Activated naive CD8-positive, alpha-beta T cell (primary cell): ENCODE measurements at regions not wholly inside any gene's neighbourhood (a gene's known extent, or its start where the extent isn't known, plus 50 kb on each side); places are given as distances from the start of the nearest gene placed in this dataset.

Experiments
- H3K27ac Mint-ChIP-seq: one replicate; pipeline ENCODE4 v1.8.0; 2021; ENCODE audit warnings: mixed read lengths
- H3K27me3 Mint-ChIP-seq: one replicate; pipeline ENCODE4 v1.8.0; 2021; ENCODE audit warnings: mixed read lengths
- H3K36me3 Mint-ChIP-seq: one replicate; pipeline ENCODE4 v1.8.0; 2021; ENCODE audit warnings: mixed read lengths
- H3K4me1 Mint-ChIP-seq: one replicate; pipeline ENCODE4 v1.8.0; 2021; ENCODE audit warnings: low read depth, mixed read lengths
- H3K4me3 Mint-ChIP-seq: one replicate; pipeline ENCODE4 v1.8.0; 2021; ENCODE audit warnings: mild to moderate bottlenecking, mixed read lengths
- H3K9me3 Mint-ChIP-seq: one replicate; pipeline ENCODE4 v1.8.0; 2021; ENCODE audit warnings: low read depth, mixed read lengths

DNA sequence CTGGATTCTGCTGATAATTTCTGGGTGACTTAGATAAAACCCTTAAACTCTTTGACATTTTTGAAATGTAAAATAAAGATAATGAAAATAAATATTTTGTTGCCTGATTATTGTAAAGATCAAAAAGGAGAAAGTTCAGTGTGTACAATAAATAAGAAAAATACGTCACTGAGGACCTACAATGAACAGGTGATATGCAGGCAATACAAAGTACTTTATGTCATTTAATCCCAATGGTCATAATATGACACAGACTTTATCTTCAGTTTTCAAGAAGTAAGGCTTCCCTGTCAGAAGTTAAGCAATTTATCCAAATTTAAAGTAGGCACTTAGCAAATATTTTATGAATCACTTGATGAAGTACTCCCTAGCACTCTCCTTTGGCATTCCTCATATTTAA, 532.8 kb downstream of the GBA3 start:
- H3K4me1 Mint-ChIP-seq = no peaks in the 10 kb centered on the region
- H3K9me3 Mint-ChIP-seq = no peaks in the 10 kb centered on the region
- H3K27me3 Mint-ChIP-seq = peaks cover 4% of the 10 kb centered on the region
- H3K27ac Mint-ChIP-seq = no peak overlapping the region
- no peaks in the 10 kb centered on the region for H3K36me3 Mint-ChIP-seq
- H3K4me3 Mint-ChIP-seq = no peak overlapping the region

DNA sequence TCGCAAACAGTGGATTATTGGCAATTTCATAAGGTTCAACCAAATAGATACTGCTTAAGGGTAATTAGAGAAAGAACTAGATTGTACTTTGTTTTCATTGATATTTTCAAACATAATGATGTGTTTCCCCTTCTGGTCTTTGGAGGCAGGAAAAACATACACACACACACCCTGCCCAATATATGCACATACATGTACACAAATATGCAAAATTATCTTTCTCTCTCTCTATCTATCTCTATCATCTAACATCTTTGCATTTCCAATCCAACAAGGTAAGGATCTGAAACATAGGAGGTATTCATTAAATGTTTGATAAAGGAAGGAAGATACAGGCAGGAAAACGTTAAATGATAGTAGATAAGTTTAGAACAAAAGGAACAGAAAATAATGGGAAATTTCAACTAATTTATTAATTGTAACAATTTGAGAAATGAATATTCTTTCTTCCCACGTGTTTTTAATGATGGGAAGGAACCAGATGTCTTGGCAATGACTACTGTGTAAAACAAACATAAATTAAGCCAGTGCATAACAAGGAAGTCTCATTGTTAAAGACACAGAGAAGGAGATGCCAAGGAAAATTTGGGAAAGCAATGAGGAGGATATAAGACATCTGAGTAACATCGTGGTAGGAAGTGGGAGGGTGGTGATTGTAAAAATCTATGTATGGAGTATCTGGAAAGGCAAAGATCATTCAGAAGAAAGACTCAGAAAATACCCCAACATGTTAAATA, 532.1 kb downstream of the GBA3 start:
- no peaks in the 10 kb centered on the region for H3K36me3 Mint-ChIP-seq
- H3K4me1 Mint-ChIP-seq = no peaks in the 10 kb centered on the region
- H3K27me3 Mint-ChIP-seq = peaks cover 4% of the 10 kb centered on the region
- H3K27ac Mint-ChIP-seq = no peak overlapping the region
- no peaks in the 10 kb centered on the region for H3K9me3 Mint-ChIP-seq
- no peak overlapping the region for H3K4me3 Mint-ChIP-seq

DNA sequence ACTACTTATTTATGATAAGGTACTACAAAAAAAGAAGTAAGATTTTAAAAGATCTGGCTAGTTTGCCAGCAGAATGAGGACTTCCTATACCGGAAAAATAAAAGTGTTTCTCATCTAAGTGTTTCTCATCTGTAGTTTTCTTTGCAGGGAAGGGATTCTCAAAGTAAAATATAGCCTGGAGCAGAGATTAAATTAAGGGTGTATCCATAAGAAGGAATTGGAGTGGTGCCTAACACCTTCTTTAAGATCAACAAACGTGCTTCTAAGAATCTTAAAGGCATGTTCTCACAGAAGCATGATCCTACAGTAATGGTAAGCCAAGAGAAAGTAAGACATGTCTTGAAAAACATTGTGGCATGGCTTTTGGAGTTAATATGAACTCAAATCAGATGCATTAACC, 528.2 kb downstream of the GBA3 start:
- no peaks in the 10 kb centered on the region for H3K4me1 Mint-ChIP-seq
- no peaks in the 10 kb centered on the region for H3K9me3 Mint-ChIP-seq
- H3K27ac Mint-ChIP-seq = no peak overlapping the region
- peaks cover 4% of the 10 kb centered on the region for H3K27me3 Mint-ChIP-seq
- no peaks in the 10 kb centered on the region for H3K36me3 Mint-ChIP-seq
- no peak overlapping the region for H3K4me3 Mint-ChIP-seq

DNA sequence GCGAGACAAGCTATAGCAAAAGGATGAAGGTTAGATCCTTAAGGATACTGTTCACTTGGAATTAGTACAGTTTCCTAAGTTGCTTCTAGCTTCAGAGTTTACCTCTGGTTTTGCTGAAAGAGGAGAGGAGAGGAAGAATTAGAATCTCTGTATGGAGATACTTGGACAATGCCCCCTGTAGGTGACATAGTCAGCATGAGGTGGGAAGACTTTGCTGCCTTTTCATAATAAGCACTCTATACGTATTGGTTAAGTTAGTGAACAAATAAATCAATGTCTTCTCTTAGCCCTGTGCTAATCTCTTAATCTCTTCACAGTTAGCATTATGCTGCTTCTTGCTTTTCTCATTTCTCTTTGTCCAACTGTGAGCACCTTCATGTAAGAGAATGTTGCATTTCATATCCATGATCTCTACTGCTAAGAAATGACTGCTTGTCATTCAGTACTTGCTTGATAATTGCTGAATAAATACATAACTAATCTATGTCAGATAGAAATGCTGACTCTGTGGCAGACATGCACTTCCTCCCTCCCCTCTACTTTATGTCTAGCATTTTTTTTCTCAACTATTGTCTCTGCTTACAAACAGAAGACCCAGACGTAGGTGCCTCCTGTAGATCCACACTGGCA, 527.2 kb downstream of the GBA3 start:
- peaks cover 4% of the 10 kb centered on the region for H3K27me3 Mint-ChIP-seq

DNA sequence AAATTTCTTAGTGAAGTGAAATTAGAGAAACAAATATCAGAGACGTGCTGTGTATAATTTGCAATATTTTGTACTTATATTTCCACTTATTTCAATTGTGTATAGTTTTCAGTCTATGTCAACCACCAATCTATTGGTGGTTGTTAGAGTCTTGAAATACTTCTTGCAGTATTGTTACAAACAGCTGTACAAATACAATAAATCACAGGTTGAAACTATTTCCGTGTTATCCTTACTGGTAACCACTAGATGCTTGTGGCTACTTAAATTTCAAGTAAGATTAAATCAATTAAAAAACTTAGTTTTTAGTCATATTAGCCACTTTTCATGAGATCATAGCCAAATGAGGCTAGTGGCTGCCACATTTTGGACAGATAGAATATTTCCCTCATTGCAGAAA, 520.5 kb downstream of the GBA3 start:
- Mint-ChIP-seq H3K4me3 (no peak overlapping the region), H3K27me3 (no peaks in the 10 kb centered on the region), H3K4me1 (no peaks in the 10 kb centered on the region), H3K36me3 (no peaks in the 10 kb centered on the region), H3K9me3 (no peaks in the 10 kb centered on the region), H3K27ac (no peak overlapping the region)

More for the DNA sequence above, 527.2 kb downstream of the GBA3 start:
- Mint-ChIP-seq H3K27ac (no peak overlapping the region), H3K36me3 (no peaks in the 10 kb centered on the region), H3K4me1 (no peaks in the 10 kb centered on the region), H3K9me3 (no peaks in the 10 kb centered on the region), H3K4me3 (no peak overlapping the region)

DNA sequence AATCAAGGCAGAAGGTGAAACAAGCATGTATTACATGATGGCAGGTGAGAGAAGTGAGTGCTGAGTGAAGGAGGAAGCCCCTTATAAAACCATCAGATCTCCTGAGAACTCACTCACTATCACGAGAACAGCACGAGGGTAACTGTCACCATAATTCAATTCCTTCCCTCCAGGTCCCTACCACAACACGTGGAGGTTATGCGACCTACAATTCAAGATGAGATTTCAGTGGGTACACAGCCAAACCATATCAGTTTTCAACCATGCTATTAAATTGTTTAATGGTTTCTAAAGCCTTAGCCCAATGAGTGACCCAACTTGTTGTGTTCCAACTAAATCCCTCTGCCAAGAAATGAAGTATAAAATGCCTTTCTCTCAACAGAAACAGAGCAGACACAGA, 519.8 kb downstream of the GBA3 start:
- Mint-ChIP-seq H3K9me3 (no peaks in the 10 kb centered on the region), H3K27ac (no peak overlapping the region), H3K4me3 (no peak overlapping the region), H3K27me3 (no peaks in the 10 kb centered on the region), H3K36me3 (no peaks in the 10 kb centered on the region), H3K4me1 (no peaks in the 10 kb centered on the region)

DNA sequence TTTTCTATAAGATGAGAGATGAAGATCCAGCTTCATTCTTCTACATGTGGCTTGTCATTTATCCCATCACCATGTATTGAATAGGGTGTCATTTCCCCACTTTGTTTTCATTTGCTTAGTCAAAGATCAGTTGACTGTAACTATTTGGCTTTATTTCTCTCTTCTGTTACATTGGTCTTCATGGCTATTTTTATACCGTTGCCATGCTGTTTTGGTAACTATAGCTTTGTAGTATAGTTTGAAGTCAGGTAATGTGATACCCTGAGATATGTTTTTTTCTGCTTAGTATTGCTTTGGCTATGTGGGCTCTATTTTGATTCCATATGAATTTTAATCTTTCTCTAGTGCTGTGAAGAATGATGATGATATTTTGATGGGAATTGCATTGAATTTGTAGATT, 514.3 kb downstream of the GBA3 start:
- no peaks in the 10 kb centered on the region for H3K36me3 Mint-ChIP-seq
- H3K4me3 Mint-ChIP-seq = no peak overlapping the region
- H3K9me3 Mint-ChIP-seq = peaks cover 6% of the 10 kb centered on the region
- H3K27ac Mint-ChIP-seq = no peak overlapping the region
- H3K27me3 Mint-ChIP-seq = no peaks in the 10 kb centered on the region
- H3K4me1 Mint-ChIP-seq = no peaks in the 10 kb centered on the region

DNA sequence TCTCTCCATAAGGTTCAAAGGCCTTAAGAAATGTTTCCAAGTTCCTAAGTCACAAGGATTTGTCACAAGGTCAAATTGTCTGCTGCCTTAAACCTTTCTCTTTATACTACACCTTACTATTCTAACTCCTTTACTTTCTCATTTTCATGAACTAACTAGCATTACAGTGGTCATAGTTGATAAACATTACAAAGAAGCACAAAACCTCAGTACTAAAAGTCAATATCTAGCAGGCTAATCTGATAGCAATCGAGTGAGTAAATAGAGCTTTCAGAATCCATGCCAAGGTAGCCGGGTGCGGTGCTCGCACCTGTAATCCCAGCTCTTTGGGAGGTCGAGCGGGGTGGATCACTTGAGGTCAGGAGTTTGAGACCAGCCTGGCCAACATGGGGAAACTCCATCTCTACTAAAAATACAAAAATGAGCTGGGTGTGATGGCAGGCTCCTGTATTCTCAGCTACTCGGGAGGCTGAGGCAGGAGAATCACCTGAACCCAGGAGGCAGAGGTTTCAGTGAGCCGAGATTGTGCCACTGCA, 510.0 kb downstream of the GBA3 start:
- H3K4me3 Mint-ChIP-seq = no peak overlapping the region
- no peaks in the 10 kb centered on the region for H3K36me3 Mint-ChIP-seq
- H3K27ac Mint-ChIP-seq = no peak overlapping the region
- H3K4me1 Mint-ChIP-seq = no peaks in the 10 kb centered on the region
- H3K9me3 Mint-ChIP-seq = peaks cover 6% of the 10 kb centered on the region
- H3K27me3 Mint-ChIP-seq = no peaks in the 10 kb centered on the region

DNA sequence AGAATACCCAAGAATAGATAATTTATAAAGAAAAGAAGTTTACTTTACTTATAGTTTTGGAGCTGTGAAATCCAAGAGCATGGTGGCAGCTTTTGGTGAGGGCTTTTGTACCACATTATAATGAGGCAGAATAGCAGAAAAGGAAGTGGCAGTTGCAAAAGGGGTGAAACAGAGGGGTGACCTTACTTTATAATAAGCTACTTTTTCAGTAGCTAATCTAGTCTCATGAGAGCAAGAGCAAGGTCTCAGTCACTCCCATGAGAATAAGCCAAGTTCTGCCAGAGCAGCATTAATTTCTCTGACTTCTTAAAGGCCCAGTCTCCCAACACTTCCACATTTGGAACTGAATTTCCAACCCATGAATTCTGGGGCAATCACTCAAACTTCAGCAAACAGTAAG, 502.0 kb downstream of the GBA3 start:
- Mint-ChIP-seq H3K36me3 (no peaks in the 10 kb centered on the region), H3K4me3 (no peak overlapping the region), H3K27ac (no peak overlapping the region), H3K27me3 (no peaks in the 10 kb centered on the region), H3K9me3 (no peaks in the 10 kb centered on the region), H3K4me1 (no peaks in the 10 kb centered on the region)

DNA sequence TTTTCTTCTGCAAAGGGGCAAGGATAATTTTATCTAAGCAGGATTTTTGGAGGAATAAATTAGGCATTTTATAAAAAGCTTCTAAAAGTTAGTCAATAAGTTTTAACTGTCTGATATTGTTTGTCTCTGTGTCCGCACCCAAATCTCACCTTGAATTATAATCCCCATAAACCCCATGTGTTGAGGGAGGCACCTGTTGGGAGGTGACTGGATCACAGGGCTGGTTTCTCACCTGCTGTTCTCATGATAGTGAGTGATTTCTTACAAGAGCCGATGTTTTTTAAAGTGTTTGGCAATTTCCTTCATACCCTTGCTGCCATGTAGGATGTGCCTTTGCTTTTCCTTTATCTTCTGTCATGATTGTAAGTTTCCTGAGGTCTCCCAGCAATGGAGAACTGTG, 481.4 kb downstream of the GBA3 start:
- Mint-ChIP-seq H3K36me3 (peaks cover 4% of the 10 kb centered on the region), H3K9me3 (peaks cover 3% of the 10 kb centered on the region), H3K27me3 (peaks cover 8% of the 10 kb centered on the region), H3K27ac (no peak overlapping the region), H3K4me1 (no peaks in the 10 kb centered on the region), H3K4me3 (no peak overlapping the region)

DNA sequence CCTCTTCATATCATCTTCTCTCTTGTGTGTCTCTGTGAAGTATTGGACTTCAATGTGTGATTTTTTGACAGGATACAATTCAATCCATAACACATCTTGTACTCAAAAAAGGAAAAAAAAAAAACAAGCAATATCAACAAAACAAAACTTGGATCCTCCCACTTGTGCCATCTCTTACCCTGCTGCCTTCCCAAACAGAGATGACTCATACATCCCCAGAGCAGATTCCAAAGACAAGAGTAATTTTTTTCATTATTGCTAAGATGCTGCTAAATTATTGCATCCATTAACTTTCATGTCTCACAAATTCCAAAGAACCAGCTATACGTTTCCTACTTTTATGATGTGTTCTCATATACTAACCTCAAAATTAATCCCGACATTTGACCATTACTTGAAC, 479.2 kb downstream of the GBA3 start:
- peaks cover 2% of the 10 kb centered on the region for H3K36me3 Mint-ChIP-seq
- peaks cover 2% of the 10 kb centered on the region for H3K27me3 Mint-ChIP-seq
- no peaks in the 10 kb centered on the region for H3K4me1 Mint-ChIP-seq
- peaks cover 3% of the 10 kb centered on the region for H3K9me3 Mint-ChIP-seq
- no peak overlapping the region for H3K4me3 Mint-ChIP-seq
- no peak overlapping the region for H3K27ac Mint-ChIP-seq

DNA sequence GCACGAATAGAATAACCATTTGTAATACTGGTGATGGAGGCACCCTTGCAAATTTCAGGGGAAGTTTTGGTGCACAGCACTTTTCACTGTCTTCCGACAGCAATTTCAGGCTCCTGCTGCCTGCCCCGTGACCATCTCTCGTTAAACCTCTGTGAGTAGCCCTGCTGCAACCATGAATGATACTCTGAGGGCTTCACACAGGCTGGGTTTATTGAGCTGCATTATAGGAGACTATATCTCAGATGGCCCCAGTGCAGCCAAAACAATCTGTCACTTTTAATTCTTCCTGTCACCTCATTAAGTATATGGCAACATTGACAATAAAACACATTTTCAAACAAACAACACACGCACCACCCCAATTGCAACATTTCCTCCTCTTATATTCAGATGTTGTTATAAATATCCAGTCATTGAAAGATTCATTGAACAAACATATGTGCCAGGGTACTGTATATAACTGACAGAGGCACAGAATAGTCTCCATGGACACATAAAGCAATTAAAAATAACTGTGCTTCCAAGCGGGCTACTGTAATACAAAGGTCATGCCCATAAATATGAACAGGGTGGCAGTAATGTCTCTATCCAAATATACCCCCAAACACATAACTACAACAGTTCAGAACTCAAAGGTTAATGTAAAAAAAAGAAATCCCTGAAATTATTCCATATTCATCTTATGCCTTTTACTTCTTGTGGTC, 477.0 kb downstream of the GBA3 start:
- no peaks in the 10 kb centered on the region for H3K4me1 Mint-ChIP-seq
- no peak overlapping the region for H3K4me3 Mint-ChIP-seq
- H3K36me3 Mint-ChIP-seq = no peaks in the 10 kb centered on the region
- H3K27me3 Mint-ChIP-seq = no peaks in the 10 kb centered on the region
- H3K27ac Mint-ChIP-seq = no peak overlapping the region
- H3K9me3 Mint-ChIP-seq = peaks cover 3% of the 10 kb centered on the region

DNA sequence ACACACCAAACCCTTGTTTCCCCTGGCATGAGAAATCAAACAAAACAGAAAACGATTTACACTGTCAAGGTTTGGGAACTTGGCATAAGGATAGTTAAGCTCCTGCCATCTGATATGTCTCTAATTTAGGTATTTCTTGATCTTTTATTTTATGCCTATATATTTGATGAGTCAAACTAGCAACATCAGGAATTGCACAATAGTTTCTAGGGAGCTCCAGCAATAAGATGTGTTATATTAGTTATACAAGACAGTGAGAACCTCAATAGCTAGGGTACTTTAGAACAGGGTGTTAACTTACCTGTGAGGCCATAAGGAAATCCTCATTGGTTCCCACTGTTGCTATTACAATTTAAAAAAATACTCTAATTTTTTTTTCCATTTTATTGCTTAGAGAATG, 474.2 kb downstream of the GBA3 start:
- peaks cover 2% of the 10 kb centered on the region for H3K9me3 Mint-ChIP-seq
- no peaks in the 10 kb centered on the region for H3K4me1 Mint-ChIP-seq
- H3K27me3 Mint-ChIP-seq = no peaks in the 10 kb centered on the region
- H3K36me3 Mint-ChIP-seq = no peaks in the 10 kb centered on the region
- H3K27ac Mint-ChIP-seq = no peak overlapping the region
- no peak overlapping the region for H3K4me3 Mint-ChIP-seq

DNA sequence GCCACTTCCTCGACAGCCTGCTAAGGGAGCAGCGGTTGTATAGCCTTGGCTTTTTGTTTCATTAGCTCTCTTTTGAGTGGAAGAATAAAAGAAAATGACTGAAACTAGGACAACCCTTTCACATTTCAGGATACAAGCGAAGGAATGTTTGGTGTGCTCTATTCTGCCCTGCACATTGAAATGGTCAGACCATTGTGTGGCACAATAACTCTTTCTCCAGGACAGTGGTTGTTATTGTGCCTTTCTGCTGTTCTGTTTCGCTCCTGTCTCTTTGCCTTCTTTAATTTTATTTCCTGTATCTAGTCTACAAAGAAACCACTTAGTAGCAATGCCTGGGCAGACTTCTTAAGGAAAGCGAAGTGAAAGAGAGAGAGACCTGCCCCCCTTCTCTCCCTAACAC, 473.7 kb downstream of the GBA3 start:
- Mint-ChIP-seq H3K27ac (no peak overlapping the region), H3K4me1 (no peaks in the 10 kb centered on the region), H3K36me3 (no peaks in the 10 kb centered on the region), H3K9me3 (no peaks in the 10 kb centered on the region), H3K4me3 (no peak overlapping the region), H3K27me3 (no peaks in the 10 kb centered on the region)

DNA sequence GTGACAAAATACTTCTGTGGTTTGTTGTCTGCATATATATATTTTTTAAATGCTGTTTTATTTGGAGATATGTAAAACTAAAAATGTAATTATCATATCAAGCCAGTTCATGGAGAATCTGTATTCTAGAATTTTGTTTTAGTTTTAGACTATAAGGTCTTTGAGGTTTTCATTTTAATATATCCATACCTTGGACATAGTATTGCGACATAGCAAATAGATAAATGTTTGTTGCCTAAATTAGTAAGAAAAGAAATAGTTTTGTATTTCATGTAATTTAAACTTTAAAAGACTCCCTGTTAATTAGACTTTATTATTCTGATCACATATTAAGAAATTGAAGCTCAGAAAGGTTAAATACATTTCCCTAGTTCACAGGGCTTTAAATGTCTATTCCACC, 472.9 kb downstream of the GBA3 start:
- Mint-ChIP-seq H3K9me3 (no peaks in the 10 kb centered on the region), H3K27me3 (no peaks in the 10 kb centered on the region), H3K4me3 (no peak overlapping the region), H3K4me1 (no peaks in the 10 kb centered on the region), H3K36me3 (no peaks in the 10 kb centered on the region), H3K27ac (no peak overlapping the region)
